Nephron progenitor cell (in vitro differentiated cells): ENCODE measurements at regions not wholly inside any gene's neighbourhood (a gene's known extent, or its start where the extent isn't known, plus 50 kb on each side); places are given as distances from the start of the nearest gene placed in this dataset.
A peak's percentile ranks its signal among the peaks of the same experiment; 100 is the strongest.

ENCODE experiments used
- DNase-seq: peaks from one replicate; pipeline ENCODE4 v3.0.0; 2021
- H3K27ac Mint-ChIP-seq: 2 replicates; pipeline ENCODE4 v1.8.0; 2021; ENCODE audit warnings: mild to moderate bottlenecking, moderate library complexity, mixed read lengths
- H3K27me3 Mint-ChIP-seq: 2 replicates; pipeline ENCODE4 v1.8.0; 2021; ENCODE audit warnings: mild to moderate bottlenecking, low read depth, mixed read lengths; ENCODE audit not compliant: poor library complexity
- H3K36me3 Mint-ChIP-seq: 2 replicates; pipeline ENCODE4 v1.8.0; 2021; ENCODE audit warnings: low read depth, mixed read lengths
- H3K4me1 Mint-ChIP-seq: 2 replicates; pipeline ENCODE4 v1.8.0; 2021; ENCODE audit warnings: mixed read lengths
- H3K4me3 Mint-ChIP-seq: 2 replicates; pipeline ENCODE4 v1.8.0; 2021; ENCODE audit warnings: mild to moderate bottlenecking, moderate library complexity, mixed read lengths
- H3K9me3 Mint-ChIP-seq: 2 replicates; pipeline ENCODE4 v1.8.0; 2021; ENCODE audit warnings: mild to moderate bottlenecking, moderate library complexity, mixed read lengths
- CTCF ChIP-seq: fragments of 200-600 bp; sonication (generic); IDR thresholded peaks from 2 replicates; pipeline ENCODE4 v1.5.0; 2021; ENCODE audit warnings: antibody characterized with exemption

GRCh38 chr1:232285138-232285537 is 344.8 kb downstream of the SIPA1L2 start:
- Mint-ChIP-seq H3K27me3 (peaks cover 9% of the 10 kb centered on the region), H3K4me1 (peaks cover 28% of the 10 kb centered on the region), H3K36me3 (no peaks in the 10 kb centered on the region), H3K4me3 (no peak overlapping the region), H3K27ac (no peak overlapping the region), H3K9me3 (no peaks in the 10 kb centered on the region)
- no peak for DNase-seq
- no peak for TF ChIP-seq CTCF

DNA sequence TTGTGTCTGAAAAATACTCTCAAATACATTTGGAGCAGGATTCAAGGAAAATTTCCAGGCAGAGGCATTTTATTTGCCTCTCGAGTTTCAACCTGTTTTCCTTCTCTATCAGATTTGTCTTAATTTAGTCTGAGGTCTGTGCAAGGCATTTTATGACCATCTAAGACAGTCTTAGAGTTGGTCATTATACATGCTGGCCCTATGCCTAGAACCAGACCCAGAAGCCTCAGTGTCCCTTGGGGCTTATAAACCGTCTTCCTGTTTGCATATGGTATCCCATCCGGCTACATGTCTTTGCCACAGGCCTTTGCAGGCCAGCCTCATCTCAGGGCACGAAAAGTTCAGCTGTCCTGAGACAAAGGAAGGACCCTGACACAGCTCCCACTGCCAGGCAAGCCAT is 346.1 kb downstream of the SIPA1L2 start:
- Mint-ChIP-seq H3K27me3 (peaks cover 13% of the 10 kb centered on the region), H3K4me3 (no peak overlapping the region), H3K9me3 (no peaks in the 10 kb centered on the region), H3K27ac (peak overlapping the region; percentile 2), H3K4me1 (peaks cover 28% of the 10 kb centered on the region), H3K36me3 (no peaks in the 10 kb centered on the region)
- peak; percentile 9 for DNase-seq
- no peak for TF ChIP-seq CTCF

GRCh38 chr1:232282498-232282897 is 347.4 kb downstream of the SIPA1L2 start:
- Mint-ChIP-seq H3K4me1 (peaks cover 28% of the 10 kb centered on the region), H3K9me3 (no peaks in the 10 kb centered on the region), H3K36me3 (no peaks in the 10 kb centered on the region), H3K27me3 (peaks cover 13% of the 10 kb centered on the region), H3K27ac (no peak overlapping the region), H3K4me3 (no peak overlapping the region)
- no peak for DNase-seq
- TF ChIP-seq CTCF: no peak

DNA sequence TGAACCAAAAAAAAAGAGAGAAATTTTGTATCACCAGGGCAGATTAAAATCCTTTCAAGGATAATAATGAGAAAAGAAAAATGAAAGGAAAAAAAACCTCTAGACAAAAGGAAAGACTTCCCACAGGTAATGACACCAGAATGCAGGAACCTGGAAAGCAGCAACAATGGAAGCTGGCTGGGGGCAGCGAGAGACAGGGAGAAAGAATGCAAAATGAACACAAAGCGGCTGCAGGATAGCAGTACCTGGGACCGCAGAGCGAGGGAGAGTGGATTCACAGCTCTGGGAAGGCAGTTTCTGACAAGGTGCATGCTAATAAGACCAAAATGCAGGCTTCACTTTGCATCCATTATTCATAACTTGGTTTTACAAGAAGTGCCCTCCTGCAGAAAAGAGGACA is 349.0 kb downstream of the SIPA1L2 start:
- Mint-ChIP-seq H3K9me3 (no peaks in the 10 kb centered on the region), H3K36me3 (no peaks in the 10 kb centered on the region), H3K27me3 (peaks cover 13% of the 10 kb centered on the region), H3K4me3 (no peak overlapping the region), H3K27ac (no peak overlapping the region), H3K4me1 (peaks cover 22% of the 10 kb centered on the region)
- DNase-seq: no peak
- no peak for TF ChIP-seq CTCF

GRCh38 chr1:232279909-232280400 is 350.0 kb downstream of the SIPA1L2 start:
- peaks cover 27% of the 10 kb centered on the region for H3K4me1 Mint-ChIP-seq
- H3K36me3 Mint-ChIP-seq: no peaks in the 10 kb centered on the region
- H3K9me3 Mint-ChIP-seq: no peaks in the 10 kb centered on the region
- DNase-seq: no peak
- TF ChIP-seq CTCF: no peak
- no peak overlapping the region for H3K4me3 Mint-ChIP-seq
- peaks cover 13% of the 10 kb centered on the region for H3K27me3 Mint-ChIP-seq
- H3K27ac Mint-ChIP-seq: no peak overlapping the region

DNA sequence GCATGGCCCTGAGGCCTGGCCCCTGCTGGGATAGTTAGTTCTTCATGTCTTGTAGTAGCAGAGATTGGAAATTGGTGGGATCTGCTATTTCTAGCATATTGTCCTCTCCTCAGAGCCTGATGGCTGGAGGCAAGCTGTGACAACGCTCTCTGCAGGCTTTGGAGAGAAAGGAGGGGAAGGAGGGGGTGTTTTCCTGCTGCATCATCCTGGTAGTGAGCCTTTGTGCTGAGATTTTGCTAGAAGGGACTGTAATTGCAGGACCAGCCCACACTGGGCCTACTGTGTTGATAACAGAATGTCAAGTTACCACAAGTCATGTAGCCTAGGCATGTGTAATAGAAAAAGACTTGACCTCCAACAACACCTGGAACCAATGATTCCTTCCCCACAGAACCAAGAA is 351.0 kb downstream of the SIPA1L2 start:
- H3K36me3 Mint-ChIP-seq: no peaks in the 10 kb centered on the region
- H3K27ac Mint-ChIP-seq: no peak overlapping the region
- no peak for DNase-seq
- no peak for TF ChIP-seq CTCF
- H3K9me3 Mint-ChIP-seq: no peaks in the 10 kb centered on the region
- H3K4me3 Mint-ChIP-seq: no peak overlapping the region
- peaks cover 13% of the 10 kb centered on the region for H3K27me3 Mint-ChIP-seq
- H3K4me1 Mint-ChIP-seq: peaks cover 27% of the 10 kb centered on the region
